B cell (primary cell): ENCODE measurements at regions not wholly inside any gene's neighbourhood (a gene's known extent, or its start where the extent isn't known, plus 50 kb on each side); places are given as distances from the start of the nearest gene placed in this dataset.

Experiments used
- EZH2 ChIP-seq: IDR thresholded peaks from 2 replicates; pipeline ENCODE4 v1.6.1; 2012; ENCODE audit warnings: borderline replicate concordance, low read depth, mild to moderate bottlenecking, moderate library complexity, low read length; ENCODE audit not compliant: insufficient read depth, poor library complexity, severe bottlenecking
- TF ChIP-seq, protein P1 (sequence below): fragments of 200-600 bp; IDR thresholded peaks from one replicate; pipeline ENCODE4 v1.8.0; 2022; ENCODE audit warnings: antibody characterized with exemption, mild to moderate bottlenecking

DNA sequence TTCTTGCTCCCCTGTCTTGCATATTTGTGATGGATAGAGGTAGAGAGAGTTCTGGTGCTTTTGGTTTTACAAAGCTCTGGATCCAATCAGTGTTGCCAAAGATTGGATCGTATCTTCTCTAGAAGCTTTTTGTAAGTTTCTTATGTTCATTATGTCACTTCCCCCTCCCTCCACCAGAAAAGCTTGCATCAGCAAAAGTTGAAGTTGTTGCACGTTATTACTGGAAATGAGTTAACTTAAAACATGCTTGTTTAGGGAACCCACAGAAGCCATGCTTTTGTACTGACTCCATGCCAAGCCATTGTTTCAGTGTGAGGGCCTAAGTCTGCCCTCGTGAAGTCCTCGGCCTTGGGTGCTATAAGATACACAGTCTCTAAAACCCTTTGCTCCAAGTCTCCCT is 186.5 kb downstream of the ERCC6L2 start:
- TF ChIP-seq, protein P1, sequence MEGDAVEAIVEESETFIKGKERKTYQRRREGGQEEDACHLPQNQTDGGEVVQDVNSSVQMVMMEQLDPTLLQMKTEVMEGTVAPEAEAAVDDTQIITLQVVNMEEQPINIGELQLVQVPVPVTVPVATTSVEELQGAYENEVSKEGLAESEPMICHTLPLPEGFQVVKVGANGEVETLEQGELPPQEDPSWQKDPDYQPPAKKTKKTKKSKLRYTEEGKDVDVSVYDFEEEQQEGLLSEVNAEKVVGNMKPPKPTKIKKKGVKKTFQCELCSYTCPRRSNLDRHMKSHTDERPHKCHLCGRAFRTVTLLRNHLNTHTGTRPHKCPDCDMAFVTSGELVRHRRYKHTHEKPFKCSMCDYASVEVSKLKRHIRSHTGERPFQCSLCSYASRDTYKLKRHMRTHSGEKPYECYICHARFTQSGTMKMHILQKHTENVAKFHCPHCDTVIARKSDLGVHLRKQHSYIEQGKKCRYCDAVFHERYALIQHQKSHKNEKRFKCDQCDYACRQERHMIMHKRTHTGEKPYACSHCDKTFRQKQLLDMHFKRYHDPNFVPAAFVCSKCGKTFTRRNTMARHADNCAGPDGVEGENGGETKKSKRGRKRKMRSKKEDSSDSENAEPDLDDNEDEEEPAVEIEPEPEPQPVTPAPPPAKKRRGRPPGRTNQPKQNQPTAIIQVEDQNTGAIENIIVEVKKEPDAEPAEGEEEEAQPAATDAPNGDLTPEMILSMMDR, result no peak
- no peak for TF ChIP-seq EZH2
